ENCODE measurements at regions not wholly inside any gene's neighbourhood (a gene's known extent, or its start where the extent isn't known, plus 50 kb on each side); places are given as distances from the start of the nearest gene placed in this dataset.

GRCh38 chr6:154682633-154683125 lies 50.5 kb upstream of the SCAF8 start:
- no peak overlapping the region for H3K4me3 ChIP-seq (replicated peaks; ENCODE audit: low read depth, low read length)
- TF ChIP-seq CTCF (IDR thresholded peaks at IDR 0.05; ENCODE audit: low read length, missing control alignments) = no peak
- DNase-seq (ENCODE audit: low read depth) = no peak
